ENCODE measurements at regions not wholly inside any gene's neighbourhood (a gene's known extent, or its start where the extent isn't known, plus 50 kb on each side); places are given as distances from the start of the nearest gene placed in this dataset.

DNA sequence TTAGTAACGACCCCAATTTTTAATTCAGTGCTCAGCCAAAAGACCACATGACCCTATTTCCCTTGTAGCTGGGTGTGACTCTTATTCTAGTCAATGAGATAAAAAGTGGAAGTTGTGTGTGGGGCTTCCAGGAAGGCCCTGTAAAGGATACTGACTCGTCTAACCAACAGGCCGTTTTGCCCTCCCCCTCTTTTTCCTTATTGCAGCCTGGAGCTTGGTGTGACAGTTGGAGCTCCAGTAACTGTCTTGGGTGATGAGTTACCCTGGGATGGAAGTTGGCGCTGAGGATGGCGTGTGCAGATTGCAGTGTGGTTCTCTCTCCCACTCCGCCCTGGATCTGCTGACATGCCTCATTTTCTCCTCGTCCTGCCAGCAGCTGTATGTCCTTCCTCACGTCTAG lies 209.3 kb upstream of the PROK2 start:
- Mint-ChIP-seq H3K4me3 (ENCODE audit: unreplicated experiment) (no peak overlapping the region), H3K36me3 (ENCODE audit: low read depth, unreplicated experiment) (no peaks in the 10 kb centered on the region), H3K4me1 (ENCODE audit: low read depth, unreplicated experiment) (peaks cover 2% of the 10 kb centered on the region), H3K27ac (ENCODE audit: unreplicated experiment) (no peak overlapping the region), H3K27me3 (ENCODE audit: low read depth, unreplicated experiment) (peaks cover 20% of the 10 kb centered on the region), H3K9me3 (ENCODE audit: unreplicated experiment) (peaks cover 11% of the 10 kb centered on the region)
- no peaks in the 10 kb centered on the region for H3K36me3 ChIP-seq (ENCODE audit: insufficient read depth, low read length)
- H3K27me3 ChIP-seq (ENCODE audit: insufficient read depth, low read length) = peaks cover 2% of the 10 kb centered on the region
- DNase-seq (ENCODE audit: low read depth) (no peak), FAIRE-seq (no peak)
- no peak overlapping the region for H3K4me2 ChIP-seq (ENCODE audit: low read length)
- H3K9me3 ChIP-seq (ENCODE audit: insufficient read depth, low read depth, low read length) = no peaks in the 10 kb centered on the region
- H2AFZ ChIP-seq (ENCODE audit: low read depth, low read length) = no peak overlapping the region
- H4K20me1 ChIP-seq (ENCODE audit: insufficient read depth, low read length) = no peaks in the 10 kb centered on the region
- H3K9ac ChIP-seq (ENCODE audit: low read length) = no peak overlapping the region
- H3K27ac ChIP-seq (ENCODE audit: low read depth, low read length) = no peak overlapping the region
- H3K4me1 ChIP-seq (ENCODE audit: insufficient read depth, low read length) = peaks cover 4% of the 10 kb centered on the region
- H3K79me2 ChIP-seq (ENCODE audit: insufficient read depth, low read length) = no peaks in the 10 kb centered on the region
- no peak overlapping the region for H3K4me3 ChIP-seq (ENCODE audit: insufficient read depth, low read depth, low read length)
- TF ChIP-seq EZH2 (IDR thresholded peaks at IDR 0.05; ENCODE audit: insufficient read depth, low read length) = no peak
- TF ChIP-seq CTCF (IDR thresholded peaks at IDR 0.05; ENCODE audit: insufficient read depth, low read depth, low read length) = no peak

- Mint-ChIP-seq H3K27me3 (ENCODE audit: low read depth, unreplicated experiment) (peaks cover 16% of the 10 kb centered on the region), H3K9me3 (ENCODE audit: unreplicated experiment) (peaks cover 8% of the 10 kb centered on the region), H3K27ac (ENCODE audit: unreplicated experiment) (no peak overlapping the region), H3K36me3 (ENCODE audit: low read depth, unreplicated experiment) (no peaks in the 10 kb centered on the region), H3K4me1 (ENCODE audit: low read depth, unreplicated experiment) (peaks cover 5% of the 10 kb centered on the region), H3K4me3 (ENCODE audit: unreplicated experiment) (no peak overlapping the region)
- DNase-seq (ENCODE audit: low read depth) (no peak), FAIRE-seq (no peak)
- Histone ChIP-seq H3K9me3 (ENCODE audit: insufficient read depth, low read depth, low read length) (no peaks in the 10 kb centered on the region), H3K9ac (ENCODE audit: low read length) (no peak overlapping the region), H3K27me3 (ENCODE audit: insufficient read depth, low read length) (no peaks in the 10 kb centered on the region), H3K4me3 (ENCODE audit: insufficient read depth, low read depth, low read length) (no peak overlapping the region), H4K20me1 (ENCODE audit: insufficient read depth, low read length) (no peaks in the 10 kb centered on the region), H3K4me1 (ENCODE audit: insufficient read depth, low read length) (no peaks in the 10 kb centered on the region), H3K27ac (ENCODE audit: low read depth, low read length) (no peak overlapping the region), H3K79me2 (ENCODE audit: insufficient read depth, low read length) (no peaks in the 10 kb centered on the region), H3K36me3 (ENCODE audit: insufficient read depth, low read length) (no peaks in the 10 kb centered on the region), H3K4me2 (ENCODE audit: low read length) (no peak overlapping the region), H2AFZ (ENCODE audit: low read depth, low read length) (no peak overlapping the region)
- TF ChIP-seq CTCF (IDR thresholded peaks at IDR 0.05; ENCODE audit: insufficient read depth, low read depth, low read length) = no peak
- no peak for TF ChIP-seq EZH2 (IDR thresholded peaks at IDR 0.05; ENCODE audit: insufficient read depth, low read length)
These were observed 206.7 kb upstream of the PROK2 start for GRCh38 chr3:71991681-71992080.

DNA sequence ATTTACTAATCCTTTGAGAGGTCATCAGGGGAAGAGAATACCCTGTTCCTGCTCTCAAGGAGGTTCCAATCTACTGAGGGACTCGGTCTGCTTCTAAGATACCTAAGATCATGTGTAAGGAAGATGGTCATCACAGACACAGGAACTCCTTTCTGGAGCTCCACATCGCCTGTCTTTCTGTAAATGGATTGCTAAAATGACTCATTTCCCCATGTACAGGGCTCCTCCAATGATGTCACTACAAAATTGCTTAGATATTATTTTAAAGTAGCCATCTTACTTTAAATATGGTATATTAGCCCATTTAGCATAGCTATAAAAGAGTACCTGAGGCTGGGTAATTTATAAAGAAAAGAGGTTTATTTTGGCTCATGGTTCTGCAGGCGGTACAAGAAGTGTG lies 206.1 kb upstream of the PROK2 start:
- no peak overlapping the region for H3K27ac ChIP-seq (ENCODE audit: low read depth, low read length)
- DNase-seq (ENCODE audit: low read depth) (no peak), FAIRE-seq (no peak)
- no peaks in the 10 kb centered on the region for H3K27me3 ChIP-seq (ENCODE audit: insufficient read depth, low read length)
- H3K9ac ChIP-seq (ENCODE audit: low read length) = no peak overlapping the region
- Mint-ChIP-seq H3K4me1 (ENCODE audit: low read depth, unreplicated experiment) (peaks cover 5% of the 10 kb centered on the region), H3K27ac (ENCODE audit: unreplicated experiment) (no peak overlapping the region), H3K27me3 (ENCODE audit: low read depth, unreplicated experiment) (peaks cover 14% of the 10 kb centered on the region), H3K4me3 (ENCODE audit: unreplicated experiment) (no peak overlapping the region), H3K9me3 (ENCODE audit: unreplicated experiment) (peaks cover 8% of the 10 kb centered on the region), H3K36me3 (ENCODE audit: low read depth, unreplicated experiment) (no peaks in the 10 kb centered on the region)
- H3K4me3 ChIP-seq (ENCODE audit: insufficient read depth, low read depth, low read length) = no peak overlapping the region
- no peaks in the 10 kb centered on the region for H3K9me3 ChIP-seq (ENCODE audit: insufficient read depth, low read depth, low read length)
- H4K20me1 ChIP-seq (ENCODE audit: insufficient read depth, low read length) = no peaks in the 10 kb centered on the region
- TF ChIP-seq EZH2 (IDR thresholded peaks at IDR 0.05; ENCODE audit: insufficient read depth, low read length) (no peak), CTCF (IDR thresholded peaks at IDR 0.05; ENCODE audit: insufficient read depth, low read depth, low read length) (no peak)
- H2AFZ ChIP-seq (ENCODE audit: low read depth, low read length) = no peak overlapping the region
- no peak overlapping the region for H3K4me2 ChIP-seq (ENCODE audit: low read length)
- no peaks in the 10 kb centered on the region for H3K36me3 ChIP-seq (ENCODE audit: insufficient read depth, low read length)
- H3K4me1 ChIP-seq (ENCODE audit: insufficient read depth, low read length) = no peaks in the 10 kb centered on the region
- H3K79me2 ChIP-seq (ENCODE audit: insufficient read depth, low read length) = no peaks in the 10 kb centered on the region

All from astrocyte (in vitro differentiated cells and primary cell).